ENCODE measurements at regions not wholly inside any gene's neighbourhood (a gene's known extent, or its start where the extent isn't known, plus 50 kb on each side); places are given as distances from the start of the nearest gene placed in this dataset.
A peak's percentile ranks its signal among the peaks of the same experiment; 100 is the strongest.

GRCh38 chr9:1434811-1435210 lies 384.7 kb downstream of the DMRT2 start:
- no peak for DNase-seq

GRCh38 chr9:1440256-1440655 lies 390.1 kb downstream of the DMRT2 start:
- DNase-seq: no peak

- DNase-seq: no peak
Observed at GRCh38 chr9:1442105-1442504, 391.9 kb downstream of the DMRT2 start.

GRCh38 chr9:1443450-1443849 lies 393.3 kb downstream of the DMRT2 start:
- no peak for DNase-seq

- no peak for DNase-seq
Observed at GRCh38 chr9:1446671-1447070, 396.5 kb downstream of the DMRT2 start.

GRCh38 chr9:1453636-1454035 lies 403.5 kb downstream of the DMRT2 start:
- DNase-seq: no peak

- DNase-seq: no peak
Observed at GRCh38 chr9:1454211-1454610, 404.1 kb downstream of the DMRT2 start.

- DNase-seq: no peak
Observed at GRCh38 chr9:1454616-1455347, 404.6 kb downstream of the DMRT2 start.

- no peak for DNase-seq
Observed at GRCh38 chr9:1455766-1456165, 405.6 kb downstream of the DMRT2 start.

GRCh38 chr9:1456301-1457024 lies 406.3 kb downstream of the DMRT2 start:
- no peak for DNase-seq

GRCh38 chr9:1457460-1457859 lies 407.3 kb downstream of the DMRT2 start:
- DNase-seq: no peak

- no peak for DNase-seq
Observed at GRCh38 chr9:1458503-1458902, 408.3 kb downstream of the DMRT2 start.

- DNase-seq: peak; percentile 32
Observed at GRCh38 chr9:1460143-1460769, 410.1 kb downstream of the DMRT2 start.

- no peak for DNase-seq
Observed at GRCh38 chr9:1461812-1462211, 411.7 kb downstream of the DMRT2 start.

GRCh38 chr9:1462626-1463308 lies 412.6 kb downstream of the DMRT2 start:
- DNase-seq: no peak

- DNase-seq: no peak
Observed at GRCh38 chr9:1469996-1470395, 419.8 kb downstream of the DMRT2 start.

- DNase-seq: no peak
Observed at GRCh38 chr9:1473956-1474634, 423.9 kb downstream of the DMRT2 start.

- DNase-seq: no peak
Observed at GRCh38 chr9:1474671-1475070, 424.5 kb downstream of the DMRT2 start.

GRCh38 chr9:1490341-1491232 lies 440.4 kb downstream of the DMRT2 start:
- DNase-seq: no peak

GRCh38 chr9:1492156-1492555 lies 442.0 kb downstream of the DMRT2 start:
- no peak for DNase-seq

- no peak for DNase-seq
Observed at GRCh38 chr9:1495282-1496030, 445.3 kb downstream of the DMRT2 start.

Measured in hematopoietic multipotent progenitor cell treated with erythropoietin and hydrocortisone succinate and interleukin-3 and kit ligand, for 4 days (in vitro differentiated cells).